Neutrophil (primary cell): ENCODE measurements at regions not wholly inside any gene's neighbourhood (a gene's known extent, or its start where the extent isn't known, plus 50 kb on each side); places are given as distances from the start of the nearest gene placed in this dataset.

Experiments used
- H3K27ac ChIP-seq: fragments of 200-600 bp; sonication (generic); 2 replicates; pipeline ENCODE4 v1.5.1; 2016; ENCODE audit warnings: mild to moderate bottlenecking, moderate library complexity
- H3K27me3 ChIP-seq: fragments of 200-600 bp; sonication (generic); 2 replicates; pipeline ENCODE4 v1.6.0; 2016; ENCODE audit warnings: mild to moderate bottlenecking
- H3K36me3 ChIP-seq: fragments of 200-600 bp; sonication (generic); 2 replicates; pipeline ENCODE4 v1.5.1; 2017
- H3K4me1 ChIP-seq, 2 experiments: fragments of 200-600 bp in 1 of 2; sonication (generic) in 1 of 2; 1 replicate in 1 of 2; 2 replicates in 1 of 2; pipeline versions ENCODE4 v1.5.1 to v1.6.1; 2013 to 2016; ENCODE audit warnings: low read depth in 1 of 2, low read length in 1 of 2, mild to moderate bottlenecking in 1 of 2, moderate library complexity in 1 of 2; ENCODE audit not compliant: control insufficient read depth in 1 of 2, insufficient read depth in 1 of 2
- H3K4me3 ChIP-seq, 2 experiments: fragments of 200-600 bp in 1 of 2; sonication (generic) in 1 of 2; 1 replicate in 1 of 2; 2 replicates in 1 of 2; pipeline ENCODE4 v1.5.1; 2013 to 2016; ENCODE audit warnings: low read depth in 1 of 2, low read length in 1 of 2, mild to moderate bottlenecking in 1 of 2, moderate library complexity in 1 of 2
- H3K9me3 ChIP-seq: fragments of 200-600 bp; sonication (generic); 2 replicates; pipeline ENCODE4 v1.5.1; 2016
- TF ChIP-seq, protein P1 (sequence below): fragments of 200-600 bp; sonication (generic); IDR thresholded peaks from 2 replicates; pipeline ENCODE4 v1.5.1; 2016; ENCODE audit warnings: antibody characterized with exemption

DNA sequence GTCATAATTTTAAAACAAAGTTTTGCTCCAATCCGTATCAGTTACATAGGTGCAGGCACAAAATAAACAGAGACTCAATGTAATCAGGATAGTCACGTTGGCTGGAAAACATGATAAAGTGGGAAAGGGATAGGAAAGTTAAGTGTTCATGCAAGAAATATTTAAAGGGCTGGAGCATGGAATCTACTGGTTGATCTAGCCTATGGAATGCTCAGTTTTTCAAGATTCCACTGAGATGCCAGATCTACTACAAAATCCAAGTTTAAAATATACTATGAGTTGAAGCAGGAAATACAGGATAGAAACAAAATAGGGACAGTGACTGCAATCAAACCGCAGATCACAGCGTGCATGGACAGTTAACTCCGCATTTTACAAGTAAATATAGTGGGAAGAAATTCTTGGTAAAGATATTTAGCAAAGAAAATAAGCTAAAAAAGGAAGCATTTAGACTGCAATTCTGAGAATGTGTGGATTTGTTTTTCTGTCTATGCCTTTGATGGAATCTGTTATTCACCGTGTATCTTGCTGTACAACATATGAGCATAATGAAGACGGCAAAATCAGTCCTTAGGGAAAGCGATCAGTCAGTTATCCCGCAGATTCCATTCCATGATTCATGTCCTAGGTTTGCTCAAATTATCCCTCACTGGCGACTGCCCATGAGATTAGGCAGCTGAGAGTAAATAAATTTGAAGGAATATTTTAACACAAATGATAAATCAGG lies 1044.3 kb downstream of the FLRT2 start:
- H3K27ac ChIP-seq = no peak overlapping the region
- TF ChIP-seq, protein P1, sequence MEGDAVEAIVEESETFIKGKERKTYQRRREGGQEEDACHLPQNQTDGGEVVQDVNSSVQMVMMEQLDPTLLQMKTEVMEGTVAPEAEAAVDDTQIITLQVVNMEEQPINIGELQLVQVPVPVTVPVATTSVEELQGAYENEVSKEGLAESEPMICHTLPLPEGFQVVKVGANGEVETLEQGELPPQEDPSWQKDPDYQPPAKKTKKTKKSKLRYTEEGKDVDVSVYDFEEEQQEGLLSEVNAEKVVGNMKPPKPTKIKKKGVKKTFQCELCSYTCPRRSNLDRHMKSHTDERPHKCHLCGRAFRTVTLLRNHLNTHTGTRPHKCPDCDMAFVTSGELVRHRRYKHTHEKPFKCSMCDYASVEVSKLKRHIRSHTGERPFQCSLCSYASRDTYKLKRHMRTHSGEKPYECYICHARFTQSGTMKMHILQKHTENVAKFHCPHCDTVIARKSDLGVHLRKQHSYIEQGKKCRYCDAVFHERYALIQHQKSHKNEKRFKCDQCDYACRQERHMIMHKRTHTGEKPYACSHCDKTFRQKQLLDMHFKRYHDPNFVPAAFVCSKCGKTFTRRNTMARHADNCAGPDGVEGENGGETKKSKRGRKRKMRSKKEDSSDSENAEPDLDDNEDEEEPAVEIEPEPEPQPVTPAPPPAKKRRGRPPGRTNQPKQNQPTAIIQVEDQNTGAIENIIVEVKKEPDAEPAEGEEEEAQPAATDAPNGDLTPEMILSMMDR = no peak

DNA sequence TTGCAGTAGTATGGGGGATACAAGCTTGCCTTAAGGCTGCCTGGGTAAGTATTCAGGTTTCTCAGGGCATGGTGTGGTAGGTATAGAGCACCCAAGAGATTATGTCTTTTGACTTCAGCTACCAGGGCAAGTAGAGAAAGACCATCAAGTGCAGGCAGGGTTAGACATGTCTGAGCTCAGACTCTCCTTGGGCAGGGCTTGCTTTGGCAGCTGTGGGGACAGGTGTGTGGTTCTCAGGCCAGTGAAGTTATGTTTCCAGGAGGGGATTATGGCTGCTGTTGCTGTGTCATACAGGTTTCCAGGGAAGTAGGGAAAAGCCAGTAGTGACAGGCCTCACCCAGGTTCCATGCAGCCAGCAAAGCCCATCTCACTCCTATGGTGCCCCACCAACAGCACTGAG lies 1040.4 kb downstream of the FLRT2 start:
- Histone ChIP-seq H3K4me3 (no peak overlapping the region), H3K36me3 (no peaks in the 10 kb centered on the region), H3K4me1 (no peaks in the 10 kb centered on the region), H3K27me3 (no peaks in the 10 kb centered on the region), H3K9me3 (no peaks in the 10 kb centered on the region), H3K27ac (no peak overlapping the region)
- TF ChIP-seq, protein P1 = no peak

More for the DNA sequence above, 1044.3 kb downstream of the FLRT2 start:
- Histone ChIP-seq H3K9me3 (no peaks in the 10 kb centered on the region), H3K4me1 (no peaks in the 10 kb centered on the region), H3K4me3 (no peak overlapping the region), H3K36me3 (no peaks in the 10 kb centered on the region), H3K27me3 (no peaks in the 10 kb centered on the region)

DNA sequence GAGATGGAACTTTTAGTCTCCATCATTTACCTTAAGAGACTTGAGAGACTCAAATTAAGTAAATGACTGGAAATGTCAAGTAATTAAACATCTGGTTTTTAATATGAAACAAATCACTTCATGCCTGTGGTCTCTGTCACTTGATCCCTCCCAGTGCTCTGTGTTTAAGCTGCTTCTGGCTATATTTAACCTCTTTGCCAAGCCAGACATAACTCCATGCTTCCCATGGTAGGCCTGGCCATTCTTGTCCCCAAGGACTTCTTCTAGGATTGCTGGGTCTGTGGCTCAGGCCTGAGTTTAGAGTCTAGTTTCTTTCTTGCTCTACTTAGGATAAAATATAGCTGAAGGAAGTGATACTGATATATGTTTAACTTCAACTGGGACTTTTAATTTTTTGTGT lies 1013.6 kb downstream of the FLRT2 start:
- Histone ChIP-seq H3K4me3 (no peak overlapping the region), H3K36me3 (no peaks in the 10 kb centered on the region), H3K4me1 (no peaks in the 10 kb centered on the region), H3K9me3 (no peaks in the 10 kb centered on the region), H3K27ac (no peak overlapping the region), H3K27me3 (no peaks in the 10 kb centered on the region)
- TF ChIP-seq, protein P1 = no peak

DNA sequence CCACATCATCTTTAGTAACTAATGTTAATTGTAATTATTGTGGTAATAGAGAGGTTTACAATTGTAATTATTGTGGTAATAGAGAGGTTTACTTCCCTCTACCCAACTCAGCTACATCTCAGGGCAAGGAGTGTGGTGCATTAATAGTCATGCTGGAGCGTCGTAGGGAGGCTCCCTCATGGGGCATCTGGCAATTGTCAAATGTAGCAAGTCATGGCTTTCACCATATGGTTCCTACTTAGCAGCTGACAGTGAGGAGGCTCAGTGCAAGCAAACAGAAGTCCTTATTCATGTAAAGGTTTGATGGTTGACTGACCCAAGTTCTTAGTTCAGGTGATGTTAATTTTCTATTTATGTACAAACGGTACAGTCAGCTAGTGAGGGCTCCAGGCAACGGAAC lies 1012.0 kb downstream of the FLRT2 start:
- Histone ChIP-seq H3K4me1 (no peaks in the 10 kb centered on the region), H3K4me3 (no peak overlapping the region), H3K27me3 (no peaks in the 10 kb centered on the region), H3K9me3 (no peaks in the 10 kb centered on the region), H3K27ac (no peak overlapping the region), H3K36me3 (no peaks in the 10 kb centered on the region)
- TF ChIP-seq, protein P1 = no peak

DNA sequence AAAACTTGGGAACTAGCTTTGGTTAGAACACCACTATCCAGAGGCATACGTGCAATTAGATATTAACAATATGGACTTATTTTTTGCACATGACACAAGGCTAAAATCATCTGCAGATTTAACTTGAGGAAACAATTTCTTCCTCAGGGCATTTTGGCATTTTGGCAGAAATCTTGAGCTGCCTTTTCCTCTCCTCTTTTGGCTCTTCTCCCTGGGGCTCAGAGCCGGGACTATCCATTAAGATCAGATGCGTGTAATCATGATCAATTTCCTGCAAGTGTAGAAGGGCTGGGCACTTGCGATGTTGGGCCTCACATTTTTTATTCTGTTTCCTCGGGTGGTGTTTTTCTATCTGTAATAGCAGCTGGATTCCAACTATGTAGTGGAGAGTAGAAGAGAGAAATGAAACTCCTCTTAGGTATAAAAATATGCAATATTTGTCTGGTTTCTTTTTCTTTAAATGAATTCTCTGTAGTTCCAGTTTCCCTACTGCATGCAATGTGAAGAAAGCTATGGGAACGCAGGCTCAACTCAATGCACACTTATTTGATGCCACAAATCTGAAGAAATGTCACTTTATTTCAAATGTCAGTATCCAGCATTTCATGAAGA lies 1010.8 kb downstream of the FLRT2 start:
- Histone ChIP-seq H3K27ac (no peak overlapping the region), H3K27me3 (no peaks in the 10 kb centered on the region), H3K4me1 (no peaks in the 10 kb centered on the region), H3K9me3 (no peaks in the 10 kb centered on the region), H3K36me3 (no peaks in the 10 kb centered on the region), H3K4me3 (no peak overlapping the region)
- TF ChIP-seq, protein P1 = no peak
